ENCODE measurements at regions not wholly inside any gene's neighbourhood (a gene's known extent, or its start where the extent isn't known, plus 50 kb on each side); places are given as distances from the start of the nearest gene placed in this dataset.

GRCh38 chr5:2696156-2696807, 55.2 kb downstream of the IRX2 start:
- no peak for DNase-seq

GRCh38 chr5:2695200-2695891, 56.1 kb downstream of the IRX2 start:
- DNase-seq: no peak

- no peak for DNase-seq
Observed at GRCh38 chr5:2691530-2691929, 59.9 kb downstream of the IRX2 start.

- DNase-seq: no peak
Observed at GRCh38 chr5:2690293-2690692, 61.2 kb downstream of the IRX2 start.

- no peak for DNase-seq
Observed at GRCh38 chr5:2688586-2688985, 62.9 kb downstream of the IRX2 start.

GRCh38 chr5:2687746-2688145, 63.7 kb downstream of the IRX2 start:
- no peak for DNase-seq

- DNase-seq: no peak
Observed at GRCh38 chr5:2686321-2687124, 65.0 kb downstream of the IRX2 start.

GRCh38 chr5:2685651-2686272, 65.7 kb downstream of the IRX2 start:
- no peak for DNase-seq

- no peak for DNase-seq
Observed at GRCh38 chr5:2684606-2685005, 66.9 kb downstream of the IRX2 start.

- DNase-seq: no peak
Observed at GRCh38 chr5:2683720-2684119, 67.8 kb downstream of the IRX2 start.

- no peak for DNase-seq
Observed at GRCh38 chr5:2681476-2681875, 70.0 kb downstream of the IRX2 start.

- DNase-seq: no peak
Observed at GRCh38 chr5:2680979-2681378, 70.5 kb downstream of the IRX2 start.

- DNase-seq: no peak
Observed at GRCh38 chr5:2677689-2678088, 73.8 kb downstream of the IRX2 start.

GRCh38 chr5:2675548-2675947, 75.9 kb downstream of the IRX2 start:
- no peak for DNase-seq

- DNase-seq: no peak
Observed at GRCh38 chr5:2674456-2674855, 77.0 kb downstream of the IRX2 start.

GRCh38 chr5:2670940-2671339, 80.5 kb downstream of the IRX2 start:
- DNase-seq: no peak

- no peak for DNase-seq
Observed at GRCh38 chr5:2669913-2670312, 81.6 kb downstream of the IRX2 start.

- DNase-seq: no peak
Observed at GRCh38 chr5:2669259-2669658, 82.2 kb downstream of the IRX2 start.

- DNase-seq: no peak
Observed at GRCh38 chr5:2666081-2666480, 85.4 kb downstream of the IRX2 start.

- DNase-seq: no peak
Observed at GRCh38 chr5:2663489-2663888, 88.0 kb downstream of the IRX2 start.

- DNase-seq: no peak
Observed at GRCh38 chr5:2660315-2660714, 91.2 kb downstream of the IRX2 start.

- no peak for DNase-seq
Observed at GRCh38 chr5:2658881-2659470, 92.5 kb downstream of the IRX2 start.

- DNase-seq: no peak
Observed at GRCh38 chr5:2658447-2658846, 93.0 kb downstream of the IRX2 start.
